GM23338 (cell line): ENCODE measurements at regions not wholly inside any gene's neighbourhood (a gene's known extent, or its start where the extent isn't known, plus 50 kb on each side); places are given as distances from the start of the nearest gene placed in this dataset.

Experiments used
- CREB1 ChIP-seq: fragments of 250-450 bp; sonication (Bioruptor Pico); IDR thresholded peaks from 2 replicates; pipeline ENCODE4 v1.5.0; 2020; ENCODE audit warnings: low read depth, mild to moderate bottlenecking, moderate library complexity
- CTCF ChIP-seq, 2 experiments: fragments of 200-600 bp in 1 of 2; sonication (generic) in 1 of 2; conservative IDR thresholded peaks; 2 replicates each; pipeline versions ENCODE4 v1.5.1 to v1.6.1; 2016 to 2017; ENCODE audit warnings: antibody characterized with exemption in 2 of 2, low read depth in 2 of 2, mild to moderate bottlenecking in 2 of 2, moderate library complexity in 1 of 2
- ETS1 ChIP-seq: IDR thresholded peaks from 2 replicates; pipeline ENCODE4 v1.6.1; 2016; ENCODE audit warnings: antibody characterized with exemption
- EZH2 ChIP-seq: fragments of 200-600 bp; sonication (generic); IDR thresholded peaks from one replicate; pipeline ENCODE4 v1.8.0; 2017; ENCODE audit warnings: antibody characterized with exemption, mild to moderate bottlenecking, low read depth; ENCODE audit not compliant: unreplicated experiment
- EZH2phosphoT487 ChIP-seq: fragments of 200-600 bp; sonication (generic); IDR thresholded peaks from one replicate; pipeline ENCODE4 v1.8.1; 2018; ENCODE audit warnings: antibody characterized with exemption; ENCODE audit not compliant: unreplicated experiment
- JUNB ChIP-seq: IDR thresholded peaks from one replicate; pipeline ENCODE4 v1.6.1; 2016; ENCODE audit warnings: antibody characterized with exemption; ENCODE audit not compliant: unreplicated experiment
- NANOG ChIP-seq: IDR thresholded peaks from 2 replicates; pipeline ENCODE4 v1.6.1; 2016; ENCODE audit warnings: antibody characterized with exemption, borderline replicate concordance
- POLR2AphosphoS5 ChIP-seq: IDR thresholded peaks from 2 replicates; pipeline ENCODE4 v1.6.1; 2016; ENCODE audit warnings: antibody characterized with exemption, low read depth
- REST ChIP-seq: IDR thresholded peaks from one replicate; pipeline ENCODE4 v1.6.1; 2018; ENCODE audit warnings: antibody characterized with exemption; ENCODE audit not compliant: unreplicated experiment
- STAT1 ChIP-seq: IDR thresholded peaks from one replicate; pipeline ENCODE4 v1.6.1; 2016; ENCODE audit warnings: antibody characterized with exemption; ENCODE audit not compliant: unreplicated experiment
- ZNF331 ChIP-seq: fragments of 250-450 bp; sonication (Bioruptor Pico); IDR thresholded peaks from 2 replicates; pipeline ENCODE4 v1.5.0; 2020; ENCODE audit warnings: low read depth, mild to moderate bottlenecking, moderate library complexity

GRCh38 chr12:91978143-91978542 lies 167.5 kb downstream of the BTG1 start:
- TF ChIP-seq EZH2phosphoT487 (no peak), POLR2AphosphoS5 (no peak), CTCF (conservative IDR thresholded peaks at IDR 0.05; ENCODE audit: low read depth in 2 of 2) (no peak), EZH2 (no peak), STAT1 (no peak), JUNB (no peak), CREB1 (CRISPR knock-in tag) (no peak), REST (no peak), ZNF331 (CRISPR knock-in tag) (no peak), ETS1 (no peak), NANOG (no peak)
